ENCODE measurements at regions not wholly inside any gene's neighbourhood (a gene's known extent, or its start where the extent isn't known, plus 50 kb on each side); places are given as distances from the start of the nearest gene placed in this dataset.
"Not testable (repeated sequence)": the region's sequence is repeated elsewhere in the genome, so short reads cannot be mapped to it uniquely, and the experiment has no call there.

DNA sequence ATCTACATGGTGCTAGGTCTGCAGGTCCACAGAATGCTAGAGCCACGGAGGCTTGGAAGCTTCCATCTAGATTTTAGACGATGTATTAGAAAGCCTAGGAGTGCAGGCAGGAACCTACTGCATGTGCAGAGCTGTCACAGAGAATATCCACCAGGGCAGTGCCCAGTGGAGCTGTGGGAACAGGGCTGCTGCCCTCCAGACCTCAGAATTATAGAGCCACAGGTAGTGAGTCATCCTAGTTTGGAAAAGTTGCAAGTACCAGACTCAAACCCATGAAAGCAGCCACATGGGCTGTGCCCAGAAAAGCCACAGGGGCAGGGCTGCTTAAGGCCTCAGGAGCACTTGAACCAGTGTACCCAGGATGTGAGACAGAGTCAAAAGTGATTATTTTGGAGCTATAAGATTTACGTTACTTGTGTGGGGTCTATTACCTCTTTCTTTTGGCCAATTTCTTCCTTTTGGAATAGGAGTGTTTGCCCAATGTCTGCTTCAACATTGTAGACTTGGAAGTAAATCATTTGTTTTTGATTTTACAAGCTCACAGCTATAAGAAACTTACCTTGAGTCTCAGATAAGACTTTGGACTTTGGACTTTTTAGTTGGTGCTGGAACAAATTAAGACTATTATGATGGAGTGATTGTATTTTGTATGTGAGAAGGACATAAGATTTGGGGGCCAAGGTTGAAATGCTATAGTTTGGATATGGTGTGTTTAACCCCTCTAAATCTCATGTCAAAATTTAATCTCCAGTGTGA lies 143.5 kb upstream of the CHRDL1 start:
- H3K4me1 ChIP-seq (ENCODE audit: control insufficient read depth, insufficient read depth, low read length): no peaks in the 10 kb centered on the region
- H3K36me3 ChIP-seq (ENCODE audit: control insufficient read depth in 2 of 2, insufficient read depth in 2 of 2, low read length in 2 of 2): no peaks in the 10 kb centered on the region
- H3K4me3 ChIP-seq (ENCODE audit: low read length in 2 of 2): no peak overlapping the region
- no peak overlapping the region for H3K9ac ChIP-seq (ENCODE audit: low read length in 2 of 2)
- H3K27me3 ChIP-seq (ENCODE audit: control insufficient read depth in 1 of 2, insufficient read depth in 2 of 2, low read length in 2 of 2): peaks cover 0 to 5% of the 10 kb centered on the region in 2 donors
- H3K27ac ChIP-seq (ENCODE audit: low read length): no peak overlapping the region
- H3K9me3 ChIP-seq (ENCODE audit: control insufficient read depth in 2 of 2, low read length in 2 of 2): no peaks in the 10 kb centered on the region

DNA sequence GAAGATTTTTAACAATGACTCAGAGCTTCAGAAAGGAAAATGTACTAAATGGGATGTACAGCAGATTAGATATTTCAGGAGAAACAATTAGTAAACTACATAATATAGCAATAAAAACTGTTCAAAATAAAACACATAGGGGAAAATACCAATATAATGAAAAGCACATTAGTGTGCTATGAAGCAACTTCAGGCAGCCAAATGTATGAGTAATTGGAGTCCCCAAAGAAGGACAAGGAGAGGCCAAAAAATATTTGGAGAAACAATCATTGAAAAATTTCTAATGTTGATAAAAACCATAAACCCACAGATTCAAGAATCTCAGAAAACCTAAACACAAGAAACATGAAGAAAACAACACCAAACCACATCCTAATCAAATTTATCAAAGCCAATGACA lies 129.3 kb upstream of the CHRDL1 start:
- Histone ChIP-seq H3K4me1 (ENCODE audit: control insufficient read depth, insufficient read depth, low read length) (no peaks in the 10 kb centered on the region), H3K9ac (ENCODE audit: low read length in 2 of 2) (no peak overlapping the region), H3K36me3 (ENCODE audit: control insufficient read depth in 2 of 2, insufficient read depth in 2 of 2, low read length in 2 of 2) (no peaks in the 10 kb centered on the region), H3K27ac (ENCODE audit: low read length) (no peak overlapping the region), H3K9me3 (ENCODE audit: control insufficient read depth in 2 of 2, low read length in 2 of 2) (no peaks in the 10 kb centered on the region), H3K4me3 (ENCODE audit: low read length in 2 of 2) (no peak overlapping the region), H3K27me3 (ENCODE audit: control insufficient read depth in 1 of 2, insufficient read depth in 2 of 2, low read length in 2 of 2) (peaks cover 0 to 3% of the 10 kb centered on the region in 2 donors)

DNA sequence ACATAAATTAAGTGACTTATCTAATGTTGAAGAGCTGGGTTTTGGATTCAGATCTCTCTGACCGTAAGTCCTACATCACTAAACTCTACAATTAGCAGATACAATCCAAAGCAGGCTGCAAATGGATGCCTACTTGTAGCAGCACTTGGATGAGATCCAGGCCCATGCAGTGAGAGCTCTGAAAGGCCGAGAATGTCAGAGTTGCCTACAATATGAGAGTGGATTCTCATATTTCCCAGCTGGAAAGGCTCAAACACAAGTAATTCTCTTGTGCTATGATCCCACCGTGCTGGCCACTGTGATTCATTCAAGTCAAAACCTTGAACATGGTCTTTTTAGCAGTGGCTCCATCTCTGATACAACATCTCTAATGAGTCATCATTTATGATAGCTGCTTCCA lies 125.4 kb upstream of the CHRDL1 start:
- H3K36me3 ChIP-seq (ENCODE audit: control insufficient read depth in 2 of 2, insufficient read depth in 2 of 2, low read length in 2 of 2): no peaks in the 10 kb centered on the region
- no peaks in the 10 kb centered on the region for H3K4me1 ChIP-seq (ENCODE audit: control insufficient read depth, insufficient read depth, low read length)
- H3K9ac ChIP-seq (ENCODE audit: low read length in 2 of 2): no peak overlapping the region
- H3K27ac ChIP-seq (ENCODE audit: low read length): no peak overlapping the region
- H3K27me3 ChIP-seq (ENCODE audit: control insufficient read depth in 1 of 2, insufficient read depth in 2 of 2, low read length in 2 of 2): peaks cover 0 to 3% of the 10 kb centered on the region in 2 donors
- no peak overlapping the region for H3K4me3 ChIP-seq (ENCODE audit: low read length in 2 of 2)
- H3K9me3 ChIP-seq (ENCODE audit: control insufficient read depth in 2 of 2, low read length in 2 of 2): no peaks in the 10 kb centered on the region

DNA sequence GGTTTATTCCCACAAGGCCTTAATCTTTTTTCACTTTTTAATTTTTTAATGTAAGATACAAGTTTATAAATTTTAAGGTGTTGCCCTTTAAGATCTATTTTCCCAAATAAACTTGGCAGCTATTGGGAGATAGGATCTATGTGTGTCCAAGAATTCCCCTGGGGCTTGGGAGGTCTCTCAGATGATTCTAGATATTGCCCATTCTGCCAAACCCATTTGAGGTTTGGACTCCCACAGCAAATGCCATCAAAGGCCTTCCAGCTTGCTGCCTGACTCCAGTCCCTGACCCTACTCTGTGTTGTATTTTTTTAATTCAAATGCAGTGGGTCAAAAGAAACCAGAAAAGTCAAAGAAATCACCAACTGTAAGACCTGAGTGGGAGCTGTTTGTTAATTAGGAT lies 120.0 kb upstream of the CHRDL1 start:
- no peaks in the 10 kb centered on the region for H3K4me1 ChIP-seq (ENCODE audit: control insufficient read depth, insufficient read depth, low read length)
- H3K4me3 ChIP-seq (ENCODE audit: low read length in 2 of 2): no peak overlapping the region
- no peaks in the 10 kb centered on the region for H3K9me3 ChIP-seq (ENCODE audit: control insufficient read depth in 2 of 2, low read length in 2 of 2)
- no peak overlapping the region for H3K9ac ChIP-seq (ENCODE audit: low read length in 2 of 2)
- H3K27me3 ChIP-seq (ENCODE audit: control insufficient read depth in 1 of 2, insufficient read depth in 2 of 2, low read length in 2 of 2): peaks cover 0 to 5% of the 10 kb centered on the region in 2 donors
- H3K27ac ChIP-seq (ENCODE audit: low read length): no peak overlapping the region
- no peaks in the 10 kb centered on the region for H3K36me3 ChIP-seq (ENCODE audit: control insufficient read depth in 2 of 2, insufficient read depth in 2 of 2, low read length in 2 of 2)

DNA sequence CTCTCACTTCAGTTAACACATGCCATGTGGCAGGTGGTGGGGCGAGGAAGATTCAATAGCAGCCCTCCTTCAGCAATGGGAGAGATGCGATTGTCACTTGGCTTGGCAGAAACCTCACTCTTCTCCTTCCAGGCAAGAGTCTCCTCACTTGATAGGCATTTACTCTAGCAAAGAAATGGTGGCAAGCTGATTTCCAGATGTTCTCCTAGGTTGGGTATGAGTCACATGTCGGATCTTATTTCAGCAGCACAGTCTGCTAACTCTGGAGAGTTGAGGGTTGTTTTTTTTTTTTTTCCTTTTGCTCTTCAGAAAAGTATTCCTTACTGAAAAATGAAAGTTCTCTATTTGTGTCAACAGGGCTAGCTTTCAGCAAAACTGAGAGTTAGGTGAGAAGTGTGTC lies 119.5 kb upstream of the CHRDL1 start:
- Histone ChIP-seq H3K27ac (ENCODE audit: low read length) (no peak overlapping the region), H3K9ac (ENCODE audit: low read length in 2 of 2) (no peak overlapping the region), H3K27me3 (ENCODE audit: control insufficient read depth in 1 of 2, insufficient read depth in 2 of 2, low read length in 2 of 2) (peaks cover 0 to 5% of the 10 kb centered on the region in 2 donors), H3K4me3 (ENCODE audit: low read length in 2 of 2) (no peak overlapping the region), H3K36me3 (ENCODE audit: control insufficient read depth in 2 of 2, insufficient read depth in 2 of 2, low read length in 2 of 2) (no peaks in the 10 kb centered on the region), H3K9me3 (ENCODE audit: control insufficient read depth in 2 of 2, low read length in 2 of 2) (no peaks in the 10 kb centered on the region), H3K4me1 (ENCODE audit: control insufficient read depth, insufficient read depth, low read length) (no peaks in the 10 kb centered on the region)

DNA sequence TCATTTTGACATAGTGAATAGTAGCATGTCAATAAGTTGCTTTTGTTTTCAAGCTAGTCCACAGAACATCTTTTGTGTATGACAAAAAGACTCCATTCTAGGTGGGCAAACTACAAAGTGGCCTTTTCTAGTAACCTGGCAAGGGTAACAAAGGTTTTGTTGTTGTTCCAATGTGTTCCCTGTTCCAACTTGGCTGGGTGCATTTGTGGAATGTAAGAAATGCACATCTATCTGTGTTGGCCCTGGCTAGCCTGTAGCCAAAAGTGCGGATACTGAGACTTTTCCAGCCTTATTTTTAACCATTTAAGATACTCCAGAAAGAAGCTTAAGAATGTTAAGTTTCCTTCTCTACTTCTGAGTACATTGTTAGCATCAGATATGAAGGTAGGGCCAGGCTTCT lies 118.7 kb upstream of the CHRDL1 start:
- H3K4me1 ChIP-seq (ENCODE audit: control insufficient read depth, insufficient read depth, low read length): no peaks in the 10 kb centered on the region
- H3K9me3 ChIP-seq (ENCODE audit: control insufficient read depth in 2 of 2, low read length in 2 of 2): no peaks in the 10 kb centered on the region
- peaks cover 0 to 5% of the 10 kb centered on the region in 2 donors for H3K27me3 ChIP-seq (ENCODE audit: control insufficient read depth in 1 of 2, insufficient read depth in 2 of 2, low read length in 2 of 2)
- no peaks in the 10 kb centered on the region for H3K36me3 ChIP-seq (ENCODE audit: control insufficient read depth in 2 of 2, insufficient read depth in 2 of 2, low read length in 2 of 2)
- no peak overlapping the region for H3K9ac ChIP-seq (ENCODE audit: low read length in 2 of 2)
- H3K4me3 ChIP-seq (ENCODE audit: low read length in 2 of 2): no peak overlapping the region
- H3K27ac ChIP-seq (ENCODE audit: low read length): no peak overlapping the region

DNA sequence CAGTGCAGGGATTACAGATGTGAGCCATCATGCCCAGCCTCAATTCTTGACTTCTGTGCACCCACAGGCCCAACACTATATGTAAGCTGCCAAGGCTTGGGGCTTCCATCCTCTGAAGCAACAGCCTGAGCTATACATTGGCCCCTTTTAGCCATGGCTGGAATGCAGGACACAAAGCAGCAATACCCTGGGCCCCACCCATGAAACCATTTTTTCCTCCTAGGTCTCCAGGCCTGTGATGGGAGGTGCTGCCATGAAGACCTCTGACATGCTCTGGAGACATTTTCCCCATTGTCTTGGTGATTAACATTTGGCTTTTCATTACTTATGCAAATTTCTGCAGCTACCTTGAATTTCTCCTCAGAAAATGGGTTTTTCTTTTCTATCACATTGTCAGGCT lies 109.1 kb upstream of the CHRDL1 start:
- H3K27ac ChIP-seq (ENCODE audit: low read length); H3K36me3 ChIP-seq (ENCODE audit: control insufficient read depth in 2 of 2, insufficient read depth in 2 of 2, low read length in 2 of 2); H3K4me1 ChIP-seq (ENCODE audit: control insufficient read depth, insufficient read depth, low read length); H3K4me3 ChIP-seq (ENCODE audit: low read length in 2 of 2); H3K9ac ChIP-seq (ENCODE audit: low read length in 2 of 2); H3K27me3 ChIP-seq (ENCODE audit: control insufficient read depth in 1 of 2, insufficient read depth in 2 of 2, low read length in 2 of 2); H3K9me3 ChIP-seq (ENCODE audit: control insufficient read depth in 2 of 2, low read length in 2 of 2): not testable (repeated sequence)

DNA sequence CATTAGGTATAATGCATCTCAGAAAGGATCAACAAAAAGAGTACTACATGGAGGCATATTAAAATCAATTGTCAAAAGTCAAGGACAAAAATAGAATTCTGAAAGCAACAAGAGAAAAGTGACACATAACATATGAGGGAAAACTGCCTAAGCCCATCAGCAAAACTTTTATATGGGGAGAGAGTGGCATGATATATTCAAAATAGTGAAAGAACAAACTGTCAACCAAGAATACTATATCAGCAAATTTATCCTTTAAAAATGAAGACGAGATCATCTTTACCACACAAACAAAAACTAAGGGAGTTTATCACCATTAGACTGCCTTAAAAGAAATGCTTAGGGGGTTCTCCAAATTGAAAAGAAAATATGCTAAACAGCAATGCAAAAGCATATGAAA lies 86.4 kb upstream of the CHRDL1 start:
- no peak overlapping the region for H3K9ac ChIP-seq (ENCODE audit: low read length in 2 of 2)
- H3K27ac ChIP-seq (ENCODE audit: low read length): no peak overlapping the region
- peaks cover 6 to 10% of the 10 kb centered on the region in 2 donors for H3K9me3 ChIP-seq (ENCODE audit: control insufficient read depth in 2 of 2, low read length in 2 of 2)
- peaks cover 0 to 3% of the 10 kb centered on the region in 2 donors for H3K27me3 ChIP-seq (ENCODE audit: control insufficient read depth in 1 of 2, insufficient read depth in 2 of 2, low read length in 2 of 2)
- no peaks in the 10 kb centered on the region for H3K36me3 ChIP-seq (ENCODE audit: control insufficient read depth in 2 of 2, insufficient read depth in 2 of 2, low read length in 2 of 2)
- H3K4me3 ChIP-seq (ENCODE audit: low read length in 2 of 2): no peak overlapping the region
- H3K4me1 ChIP-seq (ENCODE audit: control insufficient read depth, insufficient read depth, low read length): no peaks in the 10 kb centered on the region

DNA sequence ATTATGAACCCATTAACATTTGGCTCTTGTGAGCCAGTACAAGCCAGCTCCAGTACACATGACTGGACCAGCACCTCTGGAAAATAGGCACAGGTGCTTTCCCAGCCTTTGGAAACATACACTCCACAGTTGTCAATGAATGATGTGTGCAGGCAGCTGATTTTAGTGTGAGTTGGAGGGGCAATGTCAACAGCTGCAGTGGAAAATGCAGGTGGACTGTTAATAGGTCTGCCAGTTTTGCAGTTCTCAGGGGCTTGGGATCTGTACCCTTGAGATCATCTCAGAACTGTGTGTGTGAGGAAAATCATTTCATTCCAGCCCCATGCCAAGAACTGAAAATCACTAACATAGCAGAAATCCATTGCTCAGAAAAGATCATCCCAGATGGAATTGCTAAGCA lies 81.7 kb upstream of the CHRDL1 start:
- no peak overlapping the region for H3K27ac ChIP-seq (ENCODE audit: low read length)
- no peaks in the 10 kb centered on the region for H3K4me1 ChIP-seq (ENCODE audit: control insufficient read depth, insufficient read depth, low read length)
- no peak overlapping the region for H3K9ac ChIP-seq (ENCODE audit: low read length in 2 of 2)
- H3K27me3 ChIP-seq (ENCODE audit: control insufficient read depth in 1 of 2, insufficient read depth in 2 of 2, low read length in 2 of 2): peaks cover 0 to 8% of the 10 kb centered on the region in 2 donors
- H3K4me3 ChIP-seq (ENCODE audit: low read length in 2 of 2): no peak overlapping the region
- peaks cover 7 to 10% of the 10 kb centered on the region in 2 donors for H3K9me3 ChIP-seq (ENCODE audit: control insufficient read depth in 2 of 2, low read length in 2 of 2)
- no peaks in the 10 kb centered on the region for H3K36me3 ChIP-seq (ENCODE audit: control insufficient read depth in 2 of 2, insufficient read depth in 2 of 2, low read length in 2 of 2)

DNA sequence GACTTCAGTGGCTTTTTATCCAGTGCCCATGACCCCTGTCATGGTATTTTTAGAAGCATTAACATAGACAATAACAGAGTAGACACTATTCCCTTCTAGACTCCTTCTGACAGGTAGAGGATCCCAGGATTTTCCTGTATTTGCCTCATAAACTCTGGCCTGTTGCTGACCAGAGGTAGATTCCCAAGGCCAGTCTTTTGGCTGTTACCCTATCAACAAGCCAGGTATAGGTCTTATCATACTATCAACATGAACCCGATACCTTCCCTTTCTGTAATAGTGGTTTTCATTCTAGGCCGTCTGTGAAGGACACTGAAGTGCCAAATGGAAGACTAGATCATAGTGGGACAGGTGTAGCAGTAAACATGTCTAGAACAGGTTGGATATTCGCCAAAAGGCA lies 76.2 kb upstream of the CHRDL1 start:
- Histone ChIP-seq H3K27me3 (ENCODE audit: control insufficient read depth in 1 of 2, insufficient read depth in 2 of 2, low read length in 2 of 2) (peaks cover 0 to 7% of the 10 kb centered on the region in 2 donors), H3K4me1 (ENCODE audit: control insufficient read depth, insufficient read depth, low read length) (no peaks in the 10 kb centered on the region), H3K36me3 (ENCODE audit: control insufficient read depth in 2 of 2, insufficient read depth in 2 of 2, low read length in 2 of 2) (no peaks in the 10 kb centered on the region), H3K27ac (ENCODE audit: low read length) (no peak overlapping the region), H3K9ac (ENCODE audit: low read length in 2 of 2) (no peak overlapping the region), H3K9me3 (ENCODE audit: control insufficient read depth in 2 of 2, low read length in 2 of 2) (peaks cover 0 to 4% of the 10 kb centered on the region in 2 donors), H3K4me3 (ENCODE audit: low read length in 2 of 2) (no peak overlapping the region)

DNA sequence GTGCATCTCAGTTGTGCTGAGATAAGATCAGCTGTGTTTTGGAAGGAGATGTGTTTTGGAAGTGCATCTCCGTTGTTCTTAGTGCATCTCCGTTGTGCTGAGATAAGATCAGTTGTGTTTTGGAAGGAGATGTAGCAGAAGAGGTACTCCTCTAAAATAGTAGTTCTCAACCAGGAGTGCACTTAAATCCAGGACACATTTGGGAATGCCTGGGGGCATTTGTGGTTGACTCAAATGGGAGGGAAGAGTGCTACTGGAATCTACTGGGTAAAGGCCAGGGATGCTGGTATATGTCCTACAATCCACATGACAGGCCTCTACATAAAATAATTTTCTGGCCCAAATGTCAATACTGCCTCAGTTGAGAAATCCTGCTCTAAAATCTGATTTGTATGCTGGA lies 70.8 kb upstream of the CHRDL1 start:
- no peaks in the 10 kb centered on the region for H3K4me1 ChIP-seq (ENCODE audit: control insufficient read depth, insufficient read depth, low read length)
- H3K27ac ChIP-seq (ENCODE audit: low read length): no peak overlapping the region
- H3K9me3 ChIP-seq (ENCODE audit: control insufficient read depth in 2 of 2, low read length in 2 of 2): no peaks in the 10 kb centered on the region
- H3K36me3 ChIP-seq (ENCODE audit: control insufficient read depth in 2 of 2, insufficient read depth in 2 of 2, low read length in 2 of 2): no peaks in the 10 kb centered on the region
- H3K27me3 ChIP-seq (ENCODE audit: control insufficient read depth in 1 of 2, insufficient read depth in 2 of 2, low read length in 2 of 2): peaks cover 0 to 2% of the 10 kb centered on the region in 2 donors
- H3K9ac ChIP-seq (ENCODE audit: low read length in 2 of 2): no peak overlapping the region
- H3K4me3 ChIP-seq (ENCODE audit: low read length in 2 of 2): no peak overlapping the region

Data from stomach smooth muscle (tissue), 2 donors.